NCI-H2227 (cell line): ENCODE measurements at regions not wholly inside any gene's neighbourhood (a gene's known extent, or its start where the extent isn't known, plus 50 kb on each side); places are given as distances from the start of the nearest gene placed in this dataset.
"Not testable (repeated sequence)": the region's sequence is repeated elsewhere in the genome, so short reads cannot be mapped to it uniquely, and the experiment has no call there.

Experiments used
- DNase-seq: peaks from one replicate; lab custom pipeline; 2025; ENCODE audit not compliant: unreplicated experiment; lab: John Stamatoyannopoulos, UW

DNA sequence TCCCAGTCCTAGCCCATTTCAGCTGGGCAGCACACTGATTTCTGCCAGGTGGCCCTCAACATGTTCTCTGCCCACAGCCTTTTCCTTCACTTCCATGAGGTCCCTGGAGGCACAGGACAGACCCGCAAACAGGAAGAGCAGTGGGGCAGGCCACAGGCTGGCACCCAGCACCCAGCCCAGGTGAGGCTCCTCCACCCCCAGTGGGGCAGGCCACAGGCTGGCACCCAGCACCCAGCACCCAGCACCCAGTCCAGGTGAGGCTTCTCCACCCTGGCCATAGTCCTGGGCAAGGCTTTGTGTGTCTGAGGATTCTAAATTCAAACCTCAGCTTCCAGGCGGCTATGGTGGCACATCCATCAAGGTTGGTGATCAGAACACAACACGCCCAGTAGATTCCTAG, 1413.0 kb downstream of the BRD1 start:
- no peak for DNase-seq

DNA sequence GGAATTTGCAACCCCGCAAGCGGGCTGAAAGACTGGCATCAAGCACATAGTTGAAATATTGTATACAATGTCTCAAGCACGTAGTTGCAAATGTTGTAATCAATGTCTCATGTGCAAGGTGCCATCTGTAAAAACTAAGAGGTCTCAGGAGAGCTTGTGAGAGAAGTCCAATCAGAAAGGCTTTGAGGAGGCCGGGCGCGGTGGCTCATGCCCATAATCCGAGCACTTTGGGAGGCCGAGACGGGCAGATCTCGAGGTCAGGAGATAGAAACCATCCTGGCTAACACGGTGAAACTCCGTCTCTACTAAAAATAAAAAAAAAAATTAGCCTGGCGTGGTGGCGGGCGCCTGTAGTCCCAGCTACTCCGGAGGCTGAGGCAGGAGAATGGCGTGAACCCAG, 1414.7 kb downstream of the BRD1 start:
- not testable (repeated sequence) for DNase-seq

DNA sequence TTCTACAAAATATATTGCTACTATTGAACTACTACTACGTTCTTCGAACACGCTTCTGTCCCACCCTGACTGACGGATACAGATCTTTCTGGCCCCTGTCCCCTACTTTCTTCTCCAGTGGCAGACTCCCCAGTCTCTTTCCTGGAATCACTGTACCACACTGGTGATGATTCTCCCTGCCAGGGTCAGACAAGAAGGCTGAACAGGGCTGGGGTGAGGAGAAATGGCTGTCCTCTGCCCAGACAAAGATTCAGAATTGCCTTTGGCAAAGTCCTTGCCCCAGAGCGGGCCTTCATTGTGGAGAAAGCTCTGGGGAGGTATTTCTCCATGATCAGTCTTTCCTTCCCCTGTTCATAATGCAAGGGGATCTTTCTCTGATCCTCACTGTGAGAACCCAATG, 1417.1 kb downstream of the BRD1 start:
- DNase-seq, result no peak

DNA sequence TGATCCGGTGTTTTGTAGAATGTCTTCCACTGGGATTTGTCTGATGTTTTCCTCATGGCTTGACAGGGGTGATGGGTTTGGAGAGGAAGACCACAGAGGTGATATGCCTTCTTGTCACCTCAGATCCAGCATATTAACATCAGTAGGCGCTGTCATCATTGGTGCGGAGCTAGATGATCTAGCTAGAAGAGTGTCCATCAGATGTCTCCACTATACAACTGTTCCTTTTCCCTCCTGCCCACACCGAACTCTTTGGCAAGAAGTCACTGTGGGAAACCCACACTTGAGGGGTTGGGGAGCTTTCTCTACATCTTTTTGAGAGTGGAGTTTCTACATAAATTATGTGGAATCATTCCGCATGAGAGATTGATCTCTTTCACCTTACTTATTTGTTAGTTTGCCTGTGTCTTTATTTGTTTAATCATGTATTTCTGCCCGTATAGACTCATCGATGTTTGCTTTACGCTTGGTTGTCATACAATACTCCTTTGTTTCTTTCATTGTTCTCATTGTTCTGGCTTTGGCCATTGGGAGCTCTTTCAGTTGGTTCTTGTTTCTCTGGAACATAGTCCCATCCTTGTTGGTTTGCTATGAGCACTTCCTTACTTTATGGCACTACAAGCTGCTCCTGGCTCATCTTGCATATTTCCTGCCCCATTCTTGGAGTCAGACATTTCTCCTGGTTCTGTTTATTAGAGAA, 1420.3 kb downstream of the BRD1 start:
- DNase-seq, result no peak

DNA sequence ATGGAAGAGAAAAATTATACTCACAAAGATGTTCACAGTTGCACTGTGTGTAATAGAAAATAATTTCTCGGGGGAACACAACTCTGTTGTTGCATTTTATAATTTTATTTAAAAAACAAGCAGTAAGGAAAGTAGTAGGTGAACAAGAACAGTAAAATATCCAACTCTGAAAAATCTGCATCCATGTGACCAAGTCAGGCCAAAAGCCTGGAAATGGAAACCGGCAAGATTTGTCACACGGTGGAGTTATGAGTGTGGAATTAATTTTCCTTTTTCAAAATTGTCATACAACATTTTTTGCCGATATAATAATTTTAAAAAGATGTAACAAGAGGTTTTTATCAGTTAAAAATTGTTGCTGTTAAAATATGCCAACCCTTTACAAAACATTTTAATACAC, 1421.5 kb downstream of the BRD1 start:
- DNase-seq, result no peak

DNA sequence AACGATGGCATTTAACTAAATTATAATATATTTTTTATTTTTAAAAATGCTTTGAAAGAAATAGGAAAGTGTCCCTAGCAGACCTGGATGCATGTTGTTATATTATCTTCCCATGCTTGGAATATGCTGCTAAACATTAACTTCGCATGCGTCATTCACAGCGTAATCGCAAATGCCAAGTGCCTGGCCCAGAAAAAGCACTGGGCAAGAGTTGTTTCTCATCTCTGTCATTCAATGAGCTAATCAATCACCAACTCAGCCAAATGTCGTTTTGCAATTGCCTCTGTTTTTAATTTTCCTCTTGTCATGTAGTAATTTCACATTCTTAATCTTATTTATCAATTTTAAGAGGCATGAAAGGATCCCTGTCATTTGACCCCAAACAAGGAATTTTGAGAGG, 1421.9 kb downstream of the BRD1 start:
- DNase-seq, result no peak

DNA sequence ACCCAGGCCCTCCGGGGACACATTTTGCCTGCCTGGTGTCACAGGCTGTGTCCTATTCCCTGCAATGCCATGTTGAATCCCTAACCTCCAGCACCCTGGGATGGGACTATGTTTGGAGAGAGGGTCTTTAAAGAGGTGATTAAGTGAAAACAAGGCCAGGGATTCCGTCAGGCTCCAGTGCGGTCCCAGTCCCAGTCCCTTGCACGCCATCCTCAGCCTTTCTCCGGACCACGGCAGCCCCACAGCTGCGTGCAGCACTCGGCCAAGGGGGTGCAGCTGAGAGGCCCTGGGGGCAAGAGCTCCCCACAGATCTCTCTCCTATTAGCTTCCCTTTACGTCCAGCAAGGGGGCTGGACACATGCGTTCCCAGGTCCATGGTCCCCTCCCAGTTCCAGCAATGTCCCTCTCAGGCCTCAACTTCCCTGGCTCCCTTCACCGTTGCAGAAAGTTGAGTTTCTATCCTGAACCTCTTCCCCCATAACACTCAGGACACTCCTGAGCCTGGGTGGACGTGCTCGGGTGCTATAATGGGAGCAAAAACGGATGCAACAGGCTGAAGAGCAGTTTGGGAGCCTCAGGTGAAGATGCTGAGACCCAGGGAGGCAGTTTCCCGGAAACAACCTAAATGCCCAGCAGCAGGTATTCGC, 1422.7 kb downstream of the BRD1 start:
- no peak for DNase-seq

DNA sequence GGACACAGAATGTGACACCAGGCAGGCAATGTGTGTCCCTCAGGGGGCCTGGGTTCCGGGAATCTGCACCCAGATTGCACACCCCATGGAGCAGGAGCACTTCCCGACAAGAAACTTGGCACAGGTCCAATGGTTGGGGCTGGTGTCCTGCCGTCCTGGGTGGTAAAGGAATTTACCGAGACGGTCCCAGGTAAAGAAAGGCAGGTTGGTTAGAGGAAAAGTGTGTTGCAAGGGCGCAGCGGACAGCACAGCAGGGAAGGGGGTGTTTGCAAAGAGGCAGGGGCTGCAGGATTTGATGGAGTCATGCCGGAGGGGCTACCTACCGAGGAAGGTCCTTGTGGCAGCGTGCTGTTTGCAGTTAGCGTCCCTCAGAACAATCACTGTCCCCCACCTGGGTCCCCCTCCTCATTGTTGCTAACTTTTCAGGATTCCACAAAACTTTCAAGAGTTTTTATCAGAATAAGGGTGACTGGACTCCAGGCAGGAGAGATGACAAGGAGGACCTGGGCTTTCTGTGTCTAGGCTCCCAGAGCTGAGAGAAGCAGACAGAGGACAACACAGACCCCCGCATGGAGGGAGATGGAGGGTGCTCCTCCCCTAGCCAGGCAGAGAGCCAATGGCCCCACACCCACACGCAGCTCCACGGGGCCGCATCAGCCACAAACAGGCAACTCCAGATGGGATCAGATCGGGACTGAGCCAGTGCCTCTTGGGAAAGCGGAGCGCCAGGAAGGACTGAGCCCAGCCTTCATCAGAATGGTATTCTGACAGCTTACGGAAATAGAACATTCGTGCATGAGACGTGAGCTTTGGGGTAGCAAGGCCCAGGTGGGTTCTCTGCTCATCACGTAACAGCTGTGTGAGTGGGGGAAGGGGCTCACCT, 1423.9 kb downstream of the BRD1 start:
- DNase-seq, result no peak

DNA sequence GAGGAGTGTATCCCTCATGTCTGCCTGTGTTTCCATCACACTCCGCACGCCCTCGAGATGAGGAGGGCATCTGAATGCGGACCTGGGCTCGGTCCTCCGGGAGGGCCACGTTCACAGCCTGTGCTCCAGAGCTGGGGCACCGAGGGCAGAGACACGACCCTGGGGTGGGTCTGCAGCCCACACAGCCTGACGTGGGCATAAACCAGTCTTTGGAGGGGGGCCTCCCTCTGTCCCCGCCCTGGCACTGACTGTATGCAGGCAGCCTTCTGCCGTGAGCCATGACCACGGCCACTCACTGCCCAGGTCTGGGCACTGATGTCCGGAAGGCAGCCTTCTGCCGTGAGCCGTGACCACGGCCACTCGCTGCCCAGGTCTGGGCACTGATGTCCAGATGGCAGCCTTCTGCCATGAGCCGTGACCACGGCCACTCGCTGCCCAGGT, 1425.1 kb downstream of the BRD1 start:
- no peak for DNase-seq

DNA sequence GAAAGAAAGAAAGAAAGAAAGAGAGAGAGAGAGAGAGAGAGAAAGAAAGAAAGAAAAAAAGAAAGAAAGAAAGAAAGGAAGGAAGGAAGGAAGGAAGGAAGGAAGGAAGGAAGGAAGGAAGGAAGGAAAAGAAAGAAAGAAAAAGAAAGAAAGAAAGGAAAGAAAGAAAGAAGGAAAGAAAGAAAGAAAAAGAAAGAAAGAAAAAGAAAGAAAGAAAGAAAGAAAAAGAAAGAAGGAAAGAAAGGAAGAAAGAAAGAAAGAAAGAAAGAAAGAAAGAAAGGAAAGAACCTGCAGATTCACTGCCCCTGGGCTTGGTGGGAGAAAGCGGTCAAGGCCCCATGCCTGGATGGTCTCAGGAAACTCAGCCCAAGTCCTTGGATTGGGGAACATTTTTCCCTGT, 1426.2 kb downstream of the BRD1 start:
- DNase-seq, result not testable (repeated sequence)

DNA sequence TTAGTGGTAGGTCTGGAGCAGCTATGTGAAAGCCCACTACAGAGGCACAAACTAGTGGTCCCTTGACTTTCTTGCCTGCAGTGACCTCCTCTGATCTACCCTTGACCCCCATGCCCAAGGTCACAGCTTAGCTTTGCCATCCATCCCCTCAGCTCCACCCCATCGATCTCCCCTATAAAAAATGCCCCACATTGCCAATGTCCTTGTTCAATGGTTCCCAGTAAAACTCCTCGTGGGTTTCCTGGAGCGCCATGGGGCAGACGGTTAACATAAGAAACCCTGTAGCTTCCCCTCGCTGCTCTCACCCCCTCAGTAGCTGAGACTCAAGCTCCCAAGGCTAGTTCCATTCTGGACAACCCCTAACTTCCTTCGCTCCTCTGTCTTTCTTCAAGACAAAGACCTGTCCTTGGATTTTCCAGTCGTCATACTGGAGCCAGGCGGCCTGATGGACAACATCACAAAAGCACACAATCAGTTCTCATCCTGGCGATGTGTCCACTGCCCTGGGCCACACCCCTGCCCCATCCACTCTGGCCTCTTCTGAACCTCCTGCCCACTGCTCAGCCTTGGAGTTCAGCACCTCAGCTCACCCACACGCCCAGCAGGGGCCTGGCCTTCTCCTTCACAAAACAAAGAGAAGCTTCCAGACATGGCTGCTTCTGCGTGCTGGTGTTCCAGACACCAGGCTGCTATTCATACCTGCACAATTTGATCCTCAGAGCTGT, 1429.3 kb downstream of the BRD1 start:
- DNase-seq, result no peak

DNA sequence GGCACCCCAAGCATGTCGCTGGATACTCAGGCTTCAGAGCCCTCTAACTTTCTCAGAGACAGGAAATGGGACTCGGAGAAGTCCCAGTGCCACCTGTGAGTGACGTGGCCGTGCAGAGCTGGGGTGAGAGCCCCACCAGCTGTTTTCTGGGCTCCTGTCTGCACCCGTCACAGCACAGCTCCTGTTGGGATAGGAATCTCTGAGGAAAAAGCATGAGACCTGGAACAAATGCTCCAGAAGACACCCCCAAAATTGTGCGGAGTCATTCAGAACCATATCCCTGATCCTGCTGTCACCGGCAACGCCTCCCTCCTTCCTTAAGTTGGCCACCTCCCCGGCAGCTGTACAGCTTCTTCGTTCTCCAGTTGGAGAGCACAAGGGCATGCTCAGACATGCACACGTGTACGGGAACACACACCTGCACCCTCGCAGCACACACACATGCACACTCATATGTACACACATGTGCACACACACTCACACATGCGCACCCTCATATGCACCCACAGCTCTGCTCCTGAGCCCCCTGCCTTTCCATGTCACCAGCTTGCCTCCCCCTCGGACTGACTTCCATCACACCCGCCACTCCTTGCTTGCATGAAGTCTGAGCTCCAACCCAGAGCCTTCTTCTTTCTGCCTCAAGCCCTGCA, 1430.0 kb downstream of the BRD1 start:
- no peak for DNase-seq

DNA sequence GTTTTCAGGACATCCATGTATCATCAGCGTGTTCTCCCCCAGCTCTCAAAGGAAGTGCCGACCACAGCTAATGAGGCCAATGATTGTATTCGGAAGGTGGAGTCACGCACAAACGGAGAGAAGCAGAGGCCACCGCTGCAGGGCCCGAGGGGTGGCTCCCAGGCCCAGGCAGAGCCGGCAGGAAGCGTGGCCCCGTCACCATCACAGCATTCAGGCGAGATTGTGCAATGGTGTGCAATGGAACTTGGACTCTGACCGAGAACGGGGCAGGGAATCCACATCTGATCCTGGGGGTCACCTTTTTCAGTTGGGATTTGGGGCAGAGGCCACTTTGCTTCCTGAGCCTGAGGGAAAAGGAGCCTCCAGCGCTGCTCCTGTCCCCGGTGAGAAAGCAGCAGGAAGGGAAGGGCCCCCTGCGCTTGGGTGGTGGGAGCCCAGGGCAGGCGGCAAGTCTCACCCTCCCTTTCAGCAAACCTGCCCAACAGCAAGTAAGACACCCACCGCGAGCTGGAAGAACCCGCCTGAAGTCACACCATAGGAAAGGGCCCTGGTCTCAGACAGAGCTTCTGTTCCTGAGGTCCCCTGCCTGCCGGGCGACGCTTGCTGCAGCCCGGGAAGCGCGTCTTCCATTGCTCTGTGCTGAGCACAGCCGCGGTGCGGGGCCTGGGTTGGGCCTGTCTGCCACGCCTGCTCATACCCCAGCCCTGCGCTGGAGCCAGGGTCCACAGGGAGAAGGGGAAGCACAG, 1430.7 kb downstream of the BRD1 start:
- DNase-seq, result no peak

DNA sequence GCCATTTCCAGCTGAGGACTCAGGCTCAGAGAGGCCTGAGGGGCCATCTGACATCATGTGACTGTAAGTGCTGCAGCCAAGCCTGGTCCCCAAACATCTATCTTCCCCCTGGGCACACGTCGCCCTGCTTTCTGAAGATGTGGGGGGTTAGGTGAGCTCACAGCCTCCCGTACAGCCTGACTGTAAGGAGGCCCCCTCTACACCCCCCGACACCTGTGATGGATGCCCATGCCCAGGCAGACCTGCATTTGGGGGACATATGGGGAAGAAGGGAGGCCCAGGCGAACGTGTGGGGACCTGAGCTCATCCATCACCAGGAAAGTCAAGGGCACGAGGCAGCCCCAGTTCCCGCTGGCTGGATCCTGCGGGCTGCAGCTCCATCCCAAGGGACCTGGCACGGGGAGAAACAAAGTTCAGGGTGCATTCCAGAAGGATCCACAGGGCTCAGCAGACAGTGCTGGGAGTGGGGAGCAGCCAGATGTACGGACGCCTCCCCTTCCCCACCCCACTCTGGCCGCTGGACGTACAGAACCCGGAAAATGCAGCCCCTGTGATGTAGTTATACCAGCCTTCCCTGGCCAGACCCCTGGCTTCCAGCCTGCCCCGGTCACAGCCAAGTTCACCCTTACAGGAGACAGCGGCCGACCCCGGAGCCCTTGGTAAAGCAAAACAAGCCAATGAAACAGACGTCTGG, 1431.4 kb downstream of the BRD1 start:
- DNase-seq, result no peak

DNA sequence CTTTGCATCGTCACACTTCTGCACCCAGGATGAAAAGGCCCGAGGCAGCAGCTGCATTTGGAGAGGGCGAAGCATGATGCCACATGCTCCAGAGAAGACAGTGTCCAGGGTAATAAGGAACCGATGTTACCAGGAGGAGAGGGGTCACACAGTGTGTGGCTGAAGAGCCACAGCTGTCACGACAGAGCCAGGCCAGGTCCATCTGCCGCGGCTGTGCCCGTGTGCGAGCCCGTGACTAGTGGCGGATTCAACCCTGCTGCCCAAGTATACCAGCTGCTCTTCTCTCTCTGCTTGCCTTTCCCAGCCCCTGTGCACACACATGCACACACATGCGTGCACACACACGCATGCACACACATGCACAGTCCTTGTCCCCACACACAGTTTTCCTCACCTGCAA, 1432.5 kb downstream of the BRD1 start:
- DNase-seq, result no peak

DNA sequence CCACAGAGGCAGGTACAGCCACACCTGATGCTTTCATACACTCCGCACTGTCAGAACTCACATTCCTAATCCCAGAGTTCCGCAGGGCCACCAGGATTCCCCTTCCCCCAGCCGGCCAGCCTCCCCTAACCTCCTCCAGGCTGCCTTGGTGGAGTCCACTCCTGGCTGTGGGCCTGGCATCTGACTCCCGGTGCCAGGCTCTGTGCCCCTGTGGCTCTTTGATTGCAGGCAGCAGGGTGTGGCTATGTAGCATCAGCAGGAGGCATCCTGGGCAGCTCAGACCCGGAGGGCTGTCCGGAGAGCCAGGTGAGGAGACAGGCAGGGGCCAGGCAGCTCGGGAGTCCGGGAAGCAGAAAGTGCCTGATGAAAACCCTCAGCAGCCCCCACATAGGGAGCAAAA, 1432.9 kb downstream of the BRD1 start:
- no peak for DNase-seq

DNA sequence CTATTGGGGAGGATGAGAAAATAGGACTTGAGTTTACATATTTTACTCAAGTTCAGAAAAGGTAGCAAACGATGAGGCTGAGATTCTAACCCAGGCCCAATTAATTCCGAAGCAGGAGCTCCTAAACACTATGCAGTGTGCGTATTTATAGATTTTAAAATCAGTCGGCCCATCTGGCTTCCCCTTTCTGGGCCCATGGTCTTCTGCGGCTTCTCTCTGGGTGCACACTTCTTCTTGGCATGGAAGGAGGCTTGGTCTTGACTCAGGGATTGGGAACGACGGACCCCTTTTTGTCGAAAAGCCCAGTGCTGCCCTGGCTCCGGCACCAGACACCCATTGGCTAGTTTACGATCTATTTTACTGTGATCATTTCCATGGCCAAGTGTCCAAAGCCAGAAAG, 1433.8 kb downstream of the BRD1 start:
- DNase-seq, result no peak

DNA sequence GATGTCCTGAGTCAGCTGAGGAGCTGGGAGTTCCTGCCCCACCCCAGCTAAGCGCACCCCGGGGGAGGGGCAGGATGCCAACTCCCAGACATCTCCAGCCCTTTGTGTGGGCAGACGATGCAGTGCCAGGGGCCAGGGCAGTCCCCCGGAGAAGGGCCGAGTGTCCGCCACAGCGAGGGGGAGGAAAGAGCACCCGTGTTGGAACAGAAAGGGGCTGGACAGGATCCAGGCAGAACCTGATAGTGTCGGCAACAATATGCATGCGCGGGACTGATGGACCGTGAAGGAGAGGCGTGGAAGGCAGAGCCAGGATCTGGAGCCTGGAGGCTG, 1434.7 kb downstream of the BRD1 start:
- DNase-seq, result no peak

DNA sequence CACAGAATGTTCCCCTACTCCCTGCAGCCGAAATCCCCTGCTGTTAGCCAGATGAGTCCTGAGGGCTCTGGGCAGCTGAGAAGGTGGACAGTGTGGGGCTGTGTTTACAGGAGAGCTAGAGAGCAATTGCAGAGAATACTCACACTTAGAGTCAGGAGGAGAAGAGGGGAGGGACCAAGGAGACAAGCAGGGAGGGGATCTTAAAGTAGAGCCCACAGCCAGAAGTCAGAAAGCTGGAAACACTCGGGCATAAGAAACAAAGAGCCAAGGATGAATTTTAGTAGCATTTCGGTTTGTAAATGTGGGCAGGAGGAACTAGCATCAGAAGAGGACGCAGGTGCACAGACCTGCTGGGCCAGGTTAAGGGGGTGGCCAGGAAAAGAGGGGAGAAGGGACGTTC, 1435.9 kb downstream of the BRD1 start:
- no peak for DNase-seq
